Peyer's patch (tissue), 4 donors: ENCODE measurements at regions not wholly inside any gene's neighbourhood (a gene's known extent, or its start where the extent isn't known, plus 50 kb on each side); places are given as distances from the start of the nearest gene placed in this dataset.

ENCODE experiments used
- DNase-seq, 3 donors: peaks; one replicate each; pipeline ENCODE4 v3.0.0-alpha.2; 2017 to 2019
- H3K27ac ChIP-seq, 4 donors: fragments of 200-600 bp; sonication (generic); one replicate each; pipeline ENCODE4 v1.5.1; 2016 to 2019
- H3K27me3 ChIP-seq, 2 donors: fragments of 200-600 bp; sonication (generic); one replicate each; pipeline ENCODE4 v1.5.1; 2019
- H3K36me3 ChIP-seq, 3 donors: fragments of 200-600 bp; sonication (generic); one replicate each; pipeline ENCODE4 v1.5.1; 2016 to 2019
- H3K4me1 ChIP-seq, 4 donors: fragments of 200-600 bp; sonication (generic); one replicate each; pipeline ENCODE4 v1.5.1; 2016 to 2019
- H3K4me3 ChIP-seq, 4 donors: fragments of 200-600 bp; sonication (generic); 1 replicate in 3 of 4; 2 replicates in 1 of 4; pipeline ENCODE4 v1.5.1; 2016 to 2019; ENCODE audit warnings: mild to moderate bottlenecking in 1 of 4
- H3K9me3 ChIP-seq, 4 donors: fragments of 200-600 bp; sonication (generic); one replicate each; pipeline ENCODE4 v1.5.1; 2016 to 2019; ENCODE audit warnings: mild to moderate bottlenecking in 1 of 4
- CTCF ChIP-seq, 6 experiments: fragments of 450-650 bp in 4 of 6; fragments of 200-600 bp in 2 of 6; sonication (generic) in 1 of 6; IDR thresholded peaks; one replicate each; pipeline ENCODE4 v1.5.1; 2017 to 2019; ENCODE audit warnings: antibody characterized with exemption in 6 of 6, mild to moderate bottlenecking in 3 of 6, moderate library complexity in 1 of 6
- POLR2A ChIP-seq, 2 donors: fragments of 450-650 bp; IDR thresholded peaks; one replicate each; pipeline ENCODE4 v1.5.1; 2017; ENCODE audit warnings: antibody characterized with exemption in 2 of 2, mild to moderate bottlenecking in 2 of 2, moderate library complexity in 2 of 2

- H3K4me3 ChIP-seq: no peak overlapping the region
- H3K4me1 ChIP-seq: no peaks in the 10 kb centered on the region
- H3K27ac ChIP-seq: no peak overlapping the region
- peak in 3 of 6 experiments; percentile 32 to 50 (median 46) for TF ChIP-seq CTCF (IDR thresholded peaks at IDR 0.05)
- TF ChIP-seq POLR2A (IDR thresholded peaks at IDR 0.05): no peak
- H3K9me3 ChIP-seq: no peaks in the 10 kb centered on the region
- no peaks in the 10 kb centered on the region for H3K36me3 ChIP-seq
- peak in 1 of 3 donors; percentile 51 for DNase-seq
- no peaks in the 10 kb centered on the region for H3K27me3 ChIP-seq
Measured at GRCh38 chr10:106189292-106189691, 975.2 kb downstream of the SORCS1 start.

DNA sequence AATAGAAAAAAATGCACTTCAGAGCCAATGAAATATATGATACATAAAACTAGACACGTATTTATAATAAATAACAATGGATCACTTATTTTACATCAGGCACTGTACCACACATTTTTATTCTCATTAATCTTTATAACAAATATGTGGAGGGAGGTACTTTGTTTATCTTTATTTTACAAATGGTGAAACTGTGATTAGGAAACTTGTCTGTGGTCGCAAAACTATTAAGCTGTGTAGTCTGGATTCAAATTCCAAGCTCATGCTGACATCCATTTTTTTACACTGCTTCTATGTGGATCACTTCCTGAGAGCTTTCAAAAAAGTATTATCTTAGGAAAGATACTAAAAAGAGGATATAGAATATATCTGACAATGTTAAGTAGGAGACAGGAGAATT, 978.6 kb downstream of the SORCS1 start:
- H3K27ac ChIP-seq: no peak overlapping the region
- H3K36me3 ChIP-seq: no peaks in the 10 kb centered on the region
- TF ChIP-seq POLR2A (IDR thresholded peaks at IDR 0.05) (no peak), CTCF (IDR thresholded peaks at IDR 0.05) (no peak)
- no peaks in the 10 kb centered on the region for H3K27me3 ChIP-seq
- DNase-seq: no peak
- no peak overlapping the region for H3K4me3 ChIP-seq
- H3K4me1 ChIP-seq: no peaks in the 10 kb centered on the region
- H3K9me3 ChIP-seq: no peaks in the 10 kb centered on the region

DNA sequence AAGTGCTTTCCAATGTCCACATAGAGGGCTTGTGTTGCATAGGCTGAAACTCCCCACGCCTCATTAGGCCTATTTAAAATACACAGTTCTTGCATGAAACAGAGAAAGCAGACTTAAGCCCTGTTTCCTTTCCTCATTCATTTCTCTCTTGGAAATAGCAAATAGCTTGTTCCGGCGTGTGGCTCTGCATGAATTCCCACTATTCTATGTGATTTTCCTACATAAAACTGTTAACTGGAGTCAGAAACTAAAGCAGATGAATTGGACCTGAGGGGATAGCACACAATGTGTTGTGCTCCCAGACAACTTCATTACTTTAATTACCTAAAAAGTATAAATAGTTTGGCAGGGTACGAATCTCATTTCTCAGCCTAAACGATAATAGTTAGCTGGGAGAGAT, 981.5 kb downstream of the SORCS1 start:
- Histone ChIP-seq H3K4me1 (no peaks in the 10 kb centered on the region), H3K36me3 (no peaks in the 10 kb centered on the region), H3K27ac (no peak overlapping the region), H3K9me3 (no peaks in the 10 kb centered on the region), H3K27me3 (no peaks in the 10 kb centered on the region), H3K4me3 (no peak overlapping the region)
- TF ChIP-seq CTCF (IDR thresholded peaks at IDR 0.05) (no peak), POLR2A (IDR thresholded peaks at IDR 0.05) (no peak)
- no peak for DNase-seq

- no peak for DNase-seq
- no peak overlapping the region for H3K4me3 ChIP-seq
- TF ChIP-seq POLR2A (IDR thresholded peaks at IDR 0.05): no peak
- TF ChIP-seq CTCF (IDR thresholded peaks at IDR 0.05): no peak
- H3K4me1 ChIP-seq: no peaks in the 10 kb centered on the region
- no peaks in the 10 kb centered on the region for H3K27me3 ChIP-seq
- no peak overlapping the region for H3K27ac ChIP-seq
- no peaks in the 10 kb centered on the region for H3K9me3 ChIP-seq
- no peaks in the 10 kb centered on the region for H3K36me3 ChIP-seq
Measured at GRCh38 chr10:106182542-106182941, 982.0 kb downstream of the SORCS1 start.

- TF ChIP-seq POLR2A (IDR thresholded peaks at IDR 0.05) (no peak), CTCF (IDR thresholded peaks at IDR 0.05) (no peak)
- H3K27me3 ChIP-seq: no peaks in the 10 kb centered on the region
- H3K27ac ChIP-seq: no peak overlapping the region
- no peaks in the 10 kb centered on the region for H3K9me3 ChIP-seq
- DNase-seq: no peak
- no peaks in the 10 kb centered on the region for H3K4me1 ChIP-seq
- no peaks in the 10 kb centered on the region for H3K36me3 ChIP-seq
- no peak overlapping the region for H3K4me3 ChIP-seq
Measured at GRCh38 chr10:106181501-106181900, 983.0 kb downstream of the SORCS1 start.

DNA sequence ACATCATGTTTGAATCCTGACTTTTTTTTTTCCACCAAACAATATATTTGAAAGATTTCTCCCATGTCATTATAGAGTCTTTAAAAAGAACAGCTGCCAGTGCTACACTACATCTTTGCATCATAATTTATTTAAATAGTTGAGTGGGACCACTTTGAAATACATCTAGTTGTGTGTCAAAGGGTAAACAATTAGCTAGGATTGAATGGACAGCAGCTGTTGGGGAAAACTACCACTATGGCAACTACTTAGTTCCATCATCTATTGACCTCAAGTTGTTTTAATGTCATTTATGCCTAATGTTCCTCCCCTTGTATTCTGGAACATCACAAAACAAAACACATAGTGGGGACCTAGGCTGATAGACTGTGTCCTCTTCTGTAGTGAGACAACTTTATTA, 985.1 kb downstream of the SORCS1 start:
- DNase-seq: no peak
- Histone ChIP-seq H3K9me3 (no peaks in the 10 kb centered on the region), H3K27ac (no peak overlapping the region), H3K4me3 (no peak overlapping the region), H3K27me3 (no peaks in the 10 kb centered on the region), H3K4me1 (no peaks in the 10 kb centered on the region), H3K36me3 (no peaks in the 10 kb centered on the region)
- TF ChIP-seq CTCF (IDR thresholded peaks at IDR 0.05): no peak
- TF ChIP-seq POLR2A (IDR thresholded peaks at IDR 0.05): no peak
